ENCODE measurements at regions not wholly inside any gene's neighbourhood (a gene's known extent, or its start where the extent isn't known, plus 50 kb on each side); places are given as distances from the start of the nearest gene placed in this dataset.

DNA sequence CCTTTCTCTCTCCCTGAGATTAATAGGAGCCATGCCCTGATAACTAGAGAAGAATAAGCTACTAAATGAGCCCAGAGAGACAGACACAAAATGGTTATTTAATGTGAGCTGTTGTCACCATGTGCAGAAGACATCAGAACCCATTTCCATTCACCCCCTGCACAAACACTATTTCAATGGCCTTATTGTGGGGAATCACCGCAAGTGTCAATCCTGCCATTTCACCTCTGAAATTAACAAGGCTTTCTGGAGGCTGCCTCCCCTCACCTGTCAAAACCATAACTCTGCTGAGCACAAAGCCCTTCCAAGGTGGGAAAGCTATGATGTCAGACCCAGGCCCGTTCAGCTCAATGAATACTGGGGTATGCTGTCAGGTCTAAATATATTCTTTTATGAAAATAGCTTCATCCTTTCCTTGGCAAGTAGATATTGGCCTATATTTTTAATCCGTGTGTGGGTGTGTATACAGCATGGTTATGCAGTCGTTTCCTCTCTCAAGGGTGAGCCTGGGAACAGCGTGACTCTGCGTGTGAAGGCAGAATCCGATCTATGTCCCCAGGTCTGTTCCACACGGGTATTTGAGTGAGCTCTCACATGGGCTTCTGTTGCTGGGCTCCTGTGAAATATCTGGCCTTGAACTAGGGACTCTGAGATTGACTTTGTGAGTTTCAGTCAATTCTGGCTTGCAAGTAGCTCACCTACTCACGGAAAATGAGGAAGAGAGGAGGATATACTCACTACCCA lies 266.3 kb downstream of the FBXW7 start:
- intact Hi-C loops (cut with DNase I; ENCODE audit: low total_unique reads) = no loop called here
- H3K4me3 ChIP-seq = no peak overlapping the region
- no peak for DNase-seq
- no peaks in the 10 kb centered on the region for H3K36me3 ChIP-seq
- TF ChIP-seq, protein P1, sequence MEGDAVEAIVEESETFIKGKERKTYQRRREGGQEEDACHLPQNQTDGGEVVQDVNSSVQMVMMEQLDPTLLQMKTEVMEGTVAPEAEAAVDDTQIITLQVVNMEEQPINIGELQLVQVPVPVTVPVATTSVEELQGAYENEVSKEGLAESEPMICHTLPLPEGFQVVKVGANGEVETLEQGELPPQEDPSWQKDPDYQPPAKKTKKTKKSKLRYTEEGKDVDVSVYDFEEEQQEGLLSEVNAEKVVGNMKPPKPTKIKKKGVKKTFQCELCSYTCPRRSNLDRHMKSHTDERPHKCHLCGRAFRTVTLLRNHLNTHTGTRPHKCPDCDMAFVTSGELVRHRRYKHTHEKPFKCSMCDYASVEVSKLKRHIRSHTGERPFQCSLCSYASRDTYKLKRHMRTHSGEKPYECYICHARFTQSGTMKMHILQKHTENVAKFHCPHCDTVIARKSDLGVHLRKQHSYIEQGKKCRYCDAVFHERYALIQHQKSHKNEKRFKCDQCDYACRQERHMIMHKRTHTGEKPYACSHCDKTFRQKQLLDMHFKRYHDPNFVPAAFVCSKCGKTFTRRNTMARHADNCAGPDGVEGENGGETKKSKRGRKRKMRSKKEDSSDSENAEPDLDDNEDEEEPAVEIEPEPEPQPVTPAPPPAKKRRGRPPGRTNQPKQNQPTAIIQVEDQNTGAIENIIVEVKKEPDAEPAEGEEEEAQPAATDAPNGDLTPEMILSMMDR (IDR thresholded peaks at IDR 0.05) = no peak
- TF ChIP-seq POLR2A (IDR thresholded peaks at IDR 0.05) = no peak
- H3K4me1 ChIP-seq = no peaks in the 10 kb centered on the region
- H3K27me3 ChIP-seq = no peaks in the 10 kb centered on the region
- no peaks in the 10 kb centered on the region for H3K9me3 ChIP-seq
- no peak overlapping the region for H3K27ac ChIP-seq

DNA sequence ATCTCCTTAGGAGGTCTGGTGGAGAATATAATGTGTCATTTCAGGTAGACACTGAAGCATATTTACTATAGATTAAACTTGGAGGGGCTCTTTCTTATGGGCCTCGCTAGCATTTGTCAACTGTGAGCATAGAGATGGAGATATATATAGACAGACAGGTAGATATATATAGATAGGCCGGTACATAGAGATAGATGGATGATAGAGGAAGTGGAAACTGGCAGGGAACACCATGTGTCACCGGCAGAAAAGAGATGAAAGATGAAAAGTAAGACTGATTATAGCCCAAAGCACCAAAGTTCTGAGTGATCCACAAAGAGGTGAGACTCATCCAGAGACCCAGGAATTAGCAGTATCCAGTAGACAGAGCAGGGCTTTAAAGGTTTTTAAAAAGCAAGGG lies 268.1 kb downstream of the FBXW7 start:
- Histone ChIP-seq H3K4me1 (no peaks in the 10 kb centered on the region), H3K9me3 (no peaks in the 10 kb centered on the region), H3K4me3 (no peak overlapping the region), H3K27me3 (no peaks in the 10 kb centered on the region), H3K27ac (no peak overlapping the region), H3K36me3 (no peaks in the 10 kb centered on the region)
- TF ChIP-seq, protein P1 (IDR thresholded peaks at IDR 0.05) = no peak
- no peak for TF ChIP-seq POLR2A (IDR thresholded peaks at IDR 0.05)
- no peak for DNase-seq
- intact Hi-C loops (cut with DNase I; ENCODE audit: low total_unique reads) = no loop called here

DNA sequence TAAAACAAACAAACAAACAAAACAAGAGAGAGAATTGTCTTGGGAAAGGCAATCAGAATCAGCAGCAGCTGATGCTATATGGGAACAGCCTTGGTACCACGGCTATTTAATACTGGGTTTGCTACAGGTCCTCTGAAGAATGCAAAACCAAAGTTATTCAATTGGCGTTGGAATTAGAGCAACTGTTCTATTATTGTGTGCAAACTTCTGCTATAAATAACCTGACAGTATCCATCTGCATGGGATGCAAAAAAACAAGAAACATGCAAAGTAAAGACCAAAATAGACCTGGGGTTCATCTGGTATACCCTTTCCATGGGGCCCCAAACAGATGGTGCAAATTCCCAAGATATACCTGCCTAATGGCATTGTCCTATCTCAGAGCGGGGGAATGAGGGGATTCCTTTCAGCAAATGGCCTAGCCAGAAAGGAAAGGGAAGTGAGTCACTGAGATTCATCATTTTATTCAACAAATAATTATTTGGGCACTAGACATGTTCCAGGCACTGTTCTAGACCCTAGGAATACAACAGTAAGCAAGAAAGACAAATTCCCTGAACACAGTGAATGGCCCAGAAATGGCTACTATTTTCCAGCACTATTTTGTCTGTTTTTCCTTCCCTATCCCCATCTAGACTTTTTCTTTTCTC lies 268.9 kb downstream of the FBXW7 start:
- DNase-seq = no peak
- Histone ChIP-seq H3K36me3 (no peaks in the 10 kb centered on the region), H3K27ac (no peak overlapping the region), H3K4me1 (no peaks in the 10 kb centered on the region), H3K4me3 (no peak overlapping the region), H3K9me3 (no peaks in the 10 kb centered on the region), H3K27me3 (no peaks in the 10 kb centered on the region)
- TF ChIP-seq, protein P1 (IDR thresholded peaks at IDR 0.05) = no peak
- TF ChIP-seq POLR2A (IDR thresholded peaks at IDR 0.05) = no peak
- intact Hi-C loops (cut with DNase I; ENCODE audit: low total_unique reads) = no loop called here

DNA sequence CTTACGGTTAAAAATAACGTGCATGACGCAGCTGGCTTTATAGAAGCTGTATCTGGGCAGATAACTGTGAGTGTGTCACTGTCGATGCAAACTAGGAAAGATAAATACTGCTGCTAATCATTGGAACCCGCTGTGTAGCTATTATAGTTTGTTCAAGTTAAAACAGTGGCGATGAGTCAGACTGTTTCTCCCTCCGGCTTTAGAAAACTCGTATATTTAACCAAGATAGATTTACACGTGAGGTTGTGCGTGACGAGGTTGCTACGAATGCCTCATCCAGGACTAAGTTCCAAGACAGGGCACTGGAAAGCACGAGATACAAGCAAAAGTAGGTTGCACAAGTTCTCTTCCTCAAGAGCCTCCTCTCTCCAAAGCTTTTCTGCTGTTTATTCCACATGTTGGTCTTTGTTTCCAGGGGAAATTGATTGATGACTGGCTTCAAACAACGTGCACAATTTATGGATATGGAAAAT lies 270.7 kb downstream of the FBXW7 start:
- H3K27me3 ChIP-seq = peaks cover 0 to 3% of the 10 kb centered on the region in 2 donors
- H3K4me3 ChIP-seq = no peak overlapping the region
- no peak overlapping the region for H3K27ac ChIP-seq
- no peaks in the 10 kb centered on the region for H3K36me3 ChIP-seq
- DNase-seq = no peak
- no peak for TF ChIP-seq POLR2A (IDR thresholded peaks at IDR 0.05)
- TF ChIP-seq, protein P1 (IDR thresholded peaks at IDR 0.05) = no peak
- no peaks in the 10 kb centered on the region for H3K9me3 ChIP-seq
- no peaks in the 10 kb centered on the region for H3K4me1 ChIP-seq
- intact Hi-C loops (cut with DNase I; ENCODE audit: low total_unique reads) = no loop called here

DNA sequence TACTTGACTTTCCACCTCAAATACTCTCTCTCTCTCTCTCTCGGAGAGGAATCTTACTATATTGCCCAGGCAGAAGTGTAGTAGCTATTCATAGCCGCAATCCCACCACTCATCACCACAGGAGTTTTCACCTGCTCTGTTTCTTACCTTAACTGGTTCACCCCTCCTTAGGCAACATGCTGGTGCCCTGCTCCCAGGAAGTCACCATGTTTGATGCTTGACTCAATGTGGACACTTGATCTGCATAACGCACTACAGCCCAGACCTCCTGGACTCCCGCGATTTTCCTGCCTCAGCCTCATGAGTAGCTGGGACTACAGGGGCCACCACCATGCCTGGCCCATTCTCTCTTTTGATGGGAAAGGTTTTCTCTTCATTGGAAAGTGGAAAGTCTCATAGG lies 271.8 kb downstream of the FBXW7 start:
- H3K9me3 ChIP-seq = no peaks in the 10 kb centered on the region
- intact Hi-C loops (cut with DNase I; ENCODE audit: low total_unique reads) = no loop called here
- no peak for DNase-seq
- no peak for TF ChIP-seq POLR2A (IDR thresholded peaks at IDR 0.05)
- TF ChIP-seq, protein P1 (IDR thresholded peaks at IDR 0.05) = no peak
- no peaks in the 10 kb centered on the region for H3K36me3 ChIP-seq
- H3K4me3 ChIP-seq = no peak overlapping the region
- no peaks in the 10 kb centered on the region for H3K4me1 ChIP-seq
- H3K27ac ChIP-seq = no peak overlapping the region
- H3K27me3 ChIP-seq = peaks cover 0 to 3% of the 10 kb centered on the region in 2 donors
